ENCODE measurements at regions not wholly inside any gene's neighbourhood (a gene's known extent, or its start where the extent isn't known, plus 50 kb on each side); places are given as distances from the start of the nearest gene placed in this dataset.

DNA sequence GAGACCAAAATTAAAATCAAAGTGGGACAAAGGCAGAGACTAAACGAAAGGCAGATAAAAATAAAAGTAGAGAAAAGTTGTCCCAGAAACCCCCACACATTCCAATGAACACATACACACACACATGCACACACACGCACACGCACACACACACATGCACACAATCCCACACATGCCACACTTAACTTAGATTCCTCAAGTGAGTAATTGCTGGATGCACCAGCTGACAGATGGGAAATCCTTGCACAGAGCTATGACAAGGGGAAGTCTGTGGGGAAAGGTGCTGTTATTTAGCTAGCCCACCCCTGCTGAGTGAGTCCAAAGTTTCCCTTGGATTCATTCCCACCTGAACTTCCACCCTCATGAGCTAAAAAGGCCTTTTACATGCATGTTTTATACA, 233.9 kb downstream of the RAB28 start:
- no peak for DNase-seq (ENCODE audit: low read depth, low spot score)

DNA sequence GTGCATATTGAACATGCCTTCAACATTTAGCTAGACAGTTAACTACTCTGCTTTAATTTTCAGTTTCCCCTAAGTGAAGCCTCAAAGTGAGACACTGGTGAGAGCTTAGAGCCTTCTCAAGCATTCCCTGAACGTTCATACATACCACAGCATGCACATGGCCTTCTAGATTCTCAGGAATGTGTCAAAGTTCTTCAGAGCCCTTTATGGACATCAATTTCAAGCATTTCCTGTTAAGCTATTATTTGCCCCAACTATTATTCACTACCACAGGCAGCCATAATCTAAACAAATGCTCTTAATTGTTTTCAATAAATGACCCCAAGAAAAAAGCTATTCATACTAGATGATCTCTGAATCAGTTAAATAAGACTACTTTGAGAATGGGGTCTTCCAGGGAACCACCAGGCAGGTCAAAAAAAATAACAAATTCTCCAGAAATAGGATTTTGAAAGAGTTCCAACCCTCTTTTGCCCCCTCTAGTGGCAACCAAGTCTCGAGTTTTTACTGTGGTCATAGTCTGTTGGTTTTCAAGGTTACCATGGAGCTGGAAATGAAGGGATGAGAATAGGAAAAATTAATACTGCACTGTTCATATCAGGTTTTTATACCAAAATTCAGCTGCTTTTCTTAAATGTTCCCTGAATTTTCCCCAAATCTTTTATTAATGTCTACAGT, 235.4 kb downstream of the RAB28 start:
- no peak for DNase-seq (ENCODE audit: low read depth, low spot score)

DNA sequence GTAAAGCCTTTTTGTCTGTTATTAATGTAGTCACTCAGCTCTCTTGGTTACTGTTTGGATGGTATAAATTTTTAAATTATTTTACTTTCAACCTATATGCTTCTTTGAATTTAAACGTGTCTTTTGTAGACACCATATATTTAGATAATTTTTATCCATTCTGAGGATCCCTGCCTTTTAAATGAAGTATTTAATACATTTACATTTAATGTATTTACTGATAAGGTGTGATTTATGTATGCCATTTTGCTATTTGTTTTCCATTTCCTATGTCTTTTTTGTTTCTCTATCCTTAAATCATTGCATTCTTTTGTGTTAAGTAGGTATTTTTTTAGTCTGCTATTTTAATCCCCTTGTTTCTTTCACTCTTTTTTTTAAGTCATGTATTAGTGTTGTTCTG, 238.0 kb downstream of the RAB28 start:
- no peak for DNase-seq (ENCODE audit: low read depth, low spot score)

DNA sequence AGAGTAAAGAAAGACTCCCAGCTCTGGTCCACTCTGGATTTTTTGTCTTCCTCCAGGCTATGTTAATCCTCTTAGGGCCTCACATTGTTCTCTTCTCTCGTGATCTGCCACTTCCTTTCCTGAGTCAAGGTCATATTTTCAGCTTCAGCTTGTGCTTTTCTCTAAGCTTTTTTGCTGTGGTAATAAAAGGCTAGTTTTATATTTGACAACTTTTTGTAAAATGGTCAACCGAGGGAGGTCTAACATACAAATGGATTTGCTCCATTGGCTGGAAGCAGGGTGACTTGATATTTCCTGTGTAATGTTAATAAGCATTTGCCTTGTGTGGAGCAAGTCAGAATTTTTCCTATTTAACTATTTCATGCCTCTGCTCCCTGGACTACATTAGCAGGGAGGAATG, 239.7 kb downstream of the RAB28 start:
- DNase-seq (ENCODE audit: low read depth, low spot score), result no peak

DNA sequence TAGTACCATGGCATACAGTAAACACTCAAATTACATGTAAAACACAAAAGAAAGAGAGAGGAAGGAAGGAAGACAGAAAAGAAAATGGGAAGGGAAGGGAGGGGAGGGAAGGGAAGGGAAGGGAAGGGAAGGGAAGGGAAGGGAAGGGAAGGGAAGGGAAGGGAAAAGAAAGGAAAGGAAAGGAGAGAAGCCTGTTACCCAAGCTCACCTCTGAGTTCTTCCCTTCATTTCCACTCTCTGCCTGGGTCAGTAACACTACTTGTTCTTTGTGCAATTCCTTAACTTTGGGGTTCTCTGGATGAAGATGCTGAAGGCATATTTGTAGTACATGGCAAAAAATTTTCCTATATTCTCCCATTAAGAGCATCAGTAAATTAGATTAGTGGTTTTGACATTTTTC, 241.0 kb downstream of the RAB28 start:
- DNase-seq (ENCODE audit: low read depth, low spot score), result no peak

DNA sequence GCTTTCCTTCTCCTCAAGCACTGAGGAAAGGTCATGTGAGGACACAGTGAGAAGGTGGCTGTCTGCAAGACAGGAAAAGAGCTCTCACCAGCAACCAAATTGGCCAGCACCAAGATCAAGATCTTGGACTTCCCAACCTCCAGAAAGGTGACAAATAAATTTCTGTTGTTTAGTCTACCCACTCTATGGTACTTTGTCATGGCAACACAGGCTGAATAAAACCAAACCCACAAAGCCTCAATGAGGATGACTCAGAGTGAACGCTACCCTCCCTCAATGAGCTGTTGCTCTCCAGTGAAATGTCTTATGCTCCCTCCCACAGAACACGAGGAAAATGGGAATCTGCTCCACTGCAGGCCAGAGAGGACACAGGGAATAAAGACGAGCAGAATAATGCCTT, 244.1 kb downstream of the RAB28 start:
- no peak for DNase-seq (ENCODE audit: low read depth, low spot score)

DNA sequence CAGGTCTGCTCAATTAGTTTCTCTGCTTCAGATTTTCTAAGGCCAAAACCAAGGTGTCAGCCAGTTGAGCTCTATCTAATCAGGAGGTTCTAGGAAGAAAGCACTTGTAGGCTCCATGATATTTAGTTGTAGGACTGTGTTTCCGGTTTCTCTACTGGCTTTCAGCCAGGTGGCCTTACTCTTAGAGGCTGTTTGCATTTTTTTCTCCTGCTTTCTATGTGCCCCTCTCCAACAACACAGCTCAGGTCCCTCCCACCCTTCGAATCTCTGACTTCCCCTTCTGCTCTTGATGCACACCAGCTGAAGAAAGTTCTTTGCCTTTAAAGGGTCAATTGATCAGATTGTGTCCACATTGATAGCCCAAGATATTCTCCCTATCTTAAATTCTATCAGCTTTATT, 245.2 kb downstream of the RAB28 start:
- DNase-seq (ENCODE audit: low read depth, low spot score), result no peak

DNA sequence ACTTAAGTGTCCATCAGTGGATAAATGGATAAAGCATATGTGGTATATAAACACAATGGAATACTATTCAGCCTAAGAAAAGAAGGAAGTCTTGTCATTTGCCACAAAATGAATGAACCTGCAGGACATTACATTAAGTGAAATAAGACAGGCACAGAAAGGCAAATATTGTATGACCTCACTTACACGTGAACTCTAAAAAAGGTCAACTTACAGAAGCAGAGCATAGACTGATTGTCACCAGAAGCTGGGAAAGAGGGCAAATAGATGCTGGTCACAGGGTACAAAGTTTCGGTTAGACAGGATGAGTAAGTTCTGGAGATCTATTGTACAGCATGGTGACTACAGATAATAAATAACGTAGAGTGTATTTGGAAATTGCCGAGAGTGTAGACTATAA, 247.7 kb downstream of the RAB28 start:
- DNase-seq (ENCODE audit: low read depth, low spot score), result no peak

DNA sequence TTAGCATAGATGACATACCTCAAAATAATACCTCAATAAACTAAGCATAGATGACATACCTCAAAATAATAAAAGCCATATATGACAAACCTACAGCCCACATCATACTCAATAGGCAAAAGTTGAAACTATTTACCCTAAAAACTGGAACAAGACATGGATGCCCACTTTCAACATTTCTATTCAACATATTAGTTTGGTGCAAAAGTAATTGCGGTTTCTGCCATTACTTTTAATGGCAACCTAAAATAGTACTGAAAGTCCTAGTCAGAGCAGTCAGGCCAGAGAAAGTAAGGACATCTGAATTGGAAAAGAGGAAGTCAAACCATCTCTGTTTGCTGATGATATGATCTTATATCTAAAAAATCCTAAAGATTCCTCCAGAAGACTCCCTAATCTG, 250.4 kb downstream of the RAB28 start:
- no peak for DNase-seq (ENCODE audit: low read depth, low spot score)

DNA sequence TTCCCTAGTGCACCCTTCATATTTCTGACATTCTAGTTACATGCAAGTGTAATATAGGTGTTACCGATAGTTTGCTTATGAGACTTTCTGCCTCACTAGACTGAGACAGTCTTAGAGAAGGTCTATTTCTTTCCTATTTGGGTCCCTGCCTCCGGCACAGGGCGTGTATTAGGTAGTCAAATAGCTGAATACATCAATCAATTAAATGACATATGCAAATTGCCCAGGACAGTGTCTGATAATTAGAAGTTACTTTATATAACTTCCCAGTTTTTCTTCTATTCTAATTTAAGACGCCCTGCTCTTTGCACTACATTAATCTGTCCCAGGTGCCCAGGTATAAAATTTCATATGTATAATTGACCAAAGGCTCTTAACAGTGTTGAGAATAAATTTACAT, 264.2 kb downstream of the RAB28 start:
- DNase-seq (ENCODE audit: low read depth, low spot score), result no peak

DNA sequence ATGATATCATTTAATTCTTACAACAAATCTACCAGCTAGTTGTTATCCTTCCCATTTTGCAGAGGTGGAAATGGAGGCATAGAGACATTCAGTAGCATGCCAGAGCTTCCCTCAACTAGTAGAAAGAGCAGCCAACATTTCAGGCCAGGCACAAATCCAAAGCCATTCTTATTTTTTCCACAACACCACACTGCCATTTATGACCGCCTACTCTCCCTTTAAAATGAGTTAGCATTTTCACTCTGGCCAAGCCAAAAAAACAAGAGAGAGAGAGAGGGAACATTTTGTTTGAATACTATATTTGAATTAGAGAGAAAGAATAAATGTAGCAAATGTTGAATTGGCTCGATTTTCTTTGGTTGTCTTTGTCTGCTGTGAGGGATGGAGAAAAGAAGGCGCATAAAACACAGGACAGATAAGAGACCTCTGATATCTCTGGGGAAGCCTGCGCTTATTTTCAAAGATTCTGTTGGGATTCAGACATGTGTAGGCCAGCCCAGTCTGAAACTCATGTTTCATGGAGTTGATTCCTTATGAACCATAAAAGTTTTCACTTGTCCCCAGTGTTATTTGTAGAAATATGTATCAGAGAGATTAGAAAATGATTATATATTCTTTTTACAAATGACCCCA, 265.7 kb downstream of the RAB28 start:
- DNase-seq (ENCODE audit: low read depth, low spot score), result no peak

DNA sequence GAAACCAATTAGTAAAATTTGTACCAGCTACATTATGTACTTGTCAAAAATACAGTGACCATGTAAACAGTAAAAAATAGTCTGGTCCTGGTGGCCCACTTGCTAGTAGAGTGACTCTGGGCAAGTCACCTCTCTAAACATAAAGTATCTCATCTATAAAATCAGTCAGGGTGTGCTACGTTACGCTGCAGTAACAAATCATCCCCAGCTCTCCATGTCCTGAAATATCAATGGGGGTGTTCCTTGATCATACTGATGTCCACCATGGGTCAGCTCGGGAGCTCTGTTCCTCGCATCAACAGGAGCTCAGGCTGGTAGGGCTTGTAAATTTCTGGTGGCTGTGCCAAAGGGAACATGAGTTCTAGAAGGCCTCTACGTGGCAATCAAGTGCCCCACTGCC, 268.6 kb downstream of the RAB28 start:
- DNase-seq (ENCODE audit: low read depth, low spot score), result no peak

DNA sequence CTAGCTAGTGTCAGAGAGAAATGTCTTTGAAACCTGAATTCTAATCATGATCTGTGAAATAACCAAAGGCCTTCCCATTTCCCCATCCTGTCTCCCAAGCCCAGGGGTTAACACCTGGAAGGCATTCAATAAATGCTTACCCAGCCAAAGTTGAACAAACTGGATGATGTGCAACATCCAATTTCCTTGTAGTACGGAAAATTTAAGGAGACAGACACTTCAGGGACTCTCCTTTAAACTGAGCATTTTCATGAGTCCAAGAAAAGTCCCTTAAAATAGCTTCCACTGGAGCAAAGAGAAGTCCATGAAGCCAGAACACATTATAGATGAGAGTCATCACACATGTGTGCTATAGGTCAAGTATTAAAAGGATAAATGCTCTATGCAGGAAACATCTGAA, 271.2 kb downstream of the RAB28 start:
- DNase-seq (ENCODE audit: low read depth, low spot score), result no peak

DNA sequence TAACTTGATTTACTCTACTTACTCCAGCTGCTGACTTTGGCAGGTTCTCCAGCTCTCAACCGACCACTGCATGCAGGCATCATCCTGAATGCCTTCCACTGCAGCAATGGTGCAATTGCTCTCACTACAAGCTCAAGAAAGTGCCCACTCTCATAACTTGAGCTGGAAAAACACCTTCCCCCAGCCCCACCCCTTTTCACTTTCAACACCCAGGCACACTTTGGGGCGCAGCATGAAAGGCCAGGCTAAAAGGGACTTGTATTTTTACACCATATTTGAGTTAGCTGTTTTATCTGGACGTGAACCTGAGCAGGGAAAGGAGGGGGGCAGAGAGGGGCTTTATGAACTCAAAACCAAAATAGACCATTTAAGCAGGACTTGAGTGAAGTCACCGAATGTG, 274.5 kb downstream of the RAB28 start:
- no peak for DNase-seq (ENCODE audit: low read depth, low spot score)

DNA sequence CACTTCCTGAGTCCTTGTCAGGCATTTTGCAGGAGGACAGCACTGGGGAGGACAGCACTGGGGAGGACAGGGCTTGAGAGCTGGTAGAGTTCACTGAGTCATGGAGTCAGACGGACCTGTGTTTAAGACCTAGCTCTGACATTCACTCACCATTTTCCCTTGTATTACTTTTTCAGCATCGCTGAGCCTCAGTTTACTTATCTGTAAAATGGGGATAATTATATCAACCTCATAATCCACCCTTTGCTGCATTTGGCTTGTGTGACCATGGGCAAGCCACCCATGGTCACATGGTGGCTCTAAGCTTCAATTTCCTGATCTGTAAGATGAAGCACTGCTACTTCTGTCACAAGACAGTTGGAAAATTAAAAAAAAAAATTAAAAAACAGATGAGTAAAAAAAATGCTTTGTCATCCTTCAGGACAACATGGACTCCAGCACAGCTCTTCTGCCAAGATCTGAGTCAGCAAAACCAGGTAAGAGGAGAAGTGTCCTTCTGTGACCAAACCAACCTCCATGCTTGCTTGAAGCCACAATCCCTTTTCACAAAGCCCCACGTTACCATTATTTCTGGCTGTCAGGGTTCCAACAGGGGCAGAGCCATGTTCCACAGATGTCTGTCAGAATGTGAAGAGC, 275.5 kb downstream of the RAB28 start:
- no peak for DNase-seq (ENCODE audit: low read depth, low spot score)

DNA sequence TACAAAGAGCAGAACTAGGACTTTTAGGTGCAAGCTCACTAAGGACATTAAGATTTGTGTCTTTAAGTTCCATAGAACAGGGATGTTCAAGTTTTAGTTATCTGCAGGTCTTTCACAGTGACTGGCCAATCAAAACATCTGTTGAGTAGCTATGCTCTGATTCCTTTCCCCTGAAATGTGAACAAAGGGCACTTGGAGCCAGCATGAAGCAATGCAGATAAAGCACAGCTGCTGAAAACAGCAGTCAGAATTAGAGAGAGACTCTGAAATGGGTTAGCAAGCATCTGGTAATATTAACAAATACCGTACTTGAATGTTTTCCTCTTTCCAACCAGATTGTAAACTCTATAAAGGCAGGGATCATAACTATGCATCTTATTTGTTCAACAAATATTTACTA, 276.9 kb downstream of the RAB28 start:
- no peak for DNase-seq (ENCODE audit: low read depth, low spot score)

DNA sequence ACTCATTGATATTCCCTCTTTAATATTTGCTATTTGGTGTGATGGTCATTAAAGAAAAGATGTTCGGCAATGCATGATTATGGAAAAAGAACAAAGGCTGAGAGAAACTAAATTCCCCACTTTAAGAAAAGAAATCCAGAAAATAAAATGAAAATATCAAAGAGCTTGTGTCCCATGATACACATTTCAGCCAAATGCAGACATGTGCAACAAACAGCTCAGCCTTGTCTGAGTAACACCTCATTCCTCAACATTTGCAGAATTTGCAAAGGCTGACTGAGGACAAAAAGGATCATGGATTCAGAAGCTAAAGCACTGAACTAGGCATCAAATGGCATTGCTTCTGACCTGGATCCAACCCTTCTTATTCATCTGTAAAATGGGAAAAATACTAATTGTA, 281.0 kb downstream of the RAB28 start:
- no peak for DNase-seq (ENCODE audit: low read depth, low spot score)

DNA sequence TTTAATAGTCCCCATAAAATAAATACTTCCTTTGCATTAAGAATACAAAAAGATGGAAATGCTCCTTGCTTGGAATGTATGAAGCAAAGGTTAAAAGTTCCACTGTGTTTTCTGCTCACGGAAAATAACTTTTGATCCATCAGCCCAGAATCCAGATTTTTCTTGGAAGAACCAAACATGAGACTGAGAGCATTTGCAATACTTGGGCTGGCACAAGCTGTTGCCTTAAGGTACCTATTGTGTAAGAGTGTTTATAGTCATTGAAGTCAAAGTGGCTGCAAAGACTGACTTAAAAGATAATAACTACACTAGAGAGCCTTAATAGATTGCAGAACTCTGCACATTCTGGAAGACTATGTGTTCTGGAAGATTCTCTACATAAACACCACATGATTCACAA, 281.4 kb downstream of the RAB28 start:
- DNase-seq (ENCODE audit: low read depth, low spot score), result no peak

DNA sequence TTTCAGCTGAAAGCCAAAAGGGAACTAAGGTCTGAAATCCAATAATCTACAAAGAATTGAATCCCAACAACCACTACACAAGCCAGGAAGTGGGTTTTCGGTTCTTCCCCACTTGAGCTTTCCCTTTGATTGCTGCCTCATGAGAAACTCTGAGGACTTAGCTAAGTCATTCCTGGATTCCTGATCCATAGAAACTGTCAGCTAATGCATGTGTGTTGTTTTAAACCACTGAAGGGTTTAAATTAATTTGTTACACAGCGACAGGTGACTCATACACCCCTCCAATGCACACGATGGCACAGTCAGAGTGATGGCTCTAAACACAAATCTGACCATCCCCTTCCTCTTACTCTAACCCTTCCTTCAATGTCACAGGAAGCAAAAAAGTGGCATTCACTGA, 282.9 kb downstream of the RAB28 start:
- DNase-seq (ENCODE audit: low read depth, low spot score), result no peak

DNA sequence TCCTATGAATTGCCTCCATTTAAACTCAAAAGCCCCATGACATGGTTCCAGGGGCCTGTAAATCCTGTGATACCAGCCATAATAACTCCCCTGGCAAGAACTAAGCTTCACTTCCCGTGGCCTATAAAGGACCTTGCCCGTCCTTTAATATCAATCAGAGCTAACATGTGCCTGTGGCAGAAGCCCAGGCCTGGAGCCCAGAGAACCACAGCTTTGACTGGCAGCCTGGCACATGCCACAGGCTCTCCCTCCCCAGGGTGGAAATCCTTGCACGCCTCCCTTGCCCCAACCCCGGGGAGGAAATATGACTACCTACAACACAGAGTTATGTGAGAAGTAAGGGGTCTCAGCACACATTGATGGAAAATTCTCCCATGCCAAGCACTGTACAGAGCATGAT, 287.4 kb downstream of the RAB28 start:
- no peak for DNase-seq (ENCODE audit: low read depth, low spot score)

DNA sequence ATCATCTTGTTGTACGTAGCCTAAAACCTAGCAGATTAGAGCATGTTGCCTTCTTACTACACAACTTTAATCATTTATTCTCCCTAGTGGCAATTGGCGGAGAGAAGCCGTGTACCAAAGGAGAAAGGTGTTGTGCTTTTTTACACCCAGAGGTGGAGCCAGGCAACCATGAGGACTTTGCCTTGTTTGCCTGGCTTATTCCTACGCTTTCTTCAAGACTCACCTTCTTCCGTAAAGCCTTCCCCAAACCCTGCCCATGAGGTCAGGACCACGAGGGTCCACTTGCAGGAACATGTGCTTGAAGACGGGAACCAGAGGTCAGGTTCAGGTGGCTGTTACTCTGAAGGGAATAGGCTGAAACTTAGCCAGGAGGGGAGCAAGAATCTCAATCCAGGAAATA, 290.5 kb downstream of the RAB28 start:
- no peak for DNase-seq (ENCODE audit: low read depth, low spot score)

DNA sequence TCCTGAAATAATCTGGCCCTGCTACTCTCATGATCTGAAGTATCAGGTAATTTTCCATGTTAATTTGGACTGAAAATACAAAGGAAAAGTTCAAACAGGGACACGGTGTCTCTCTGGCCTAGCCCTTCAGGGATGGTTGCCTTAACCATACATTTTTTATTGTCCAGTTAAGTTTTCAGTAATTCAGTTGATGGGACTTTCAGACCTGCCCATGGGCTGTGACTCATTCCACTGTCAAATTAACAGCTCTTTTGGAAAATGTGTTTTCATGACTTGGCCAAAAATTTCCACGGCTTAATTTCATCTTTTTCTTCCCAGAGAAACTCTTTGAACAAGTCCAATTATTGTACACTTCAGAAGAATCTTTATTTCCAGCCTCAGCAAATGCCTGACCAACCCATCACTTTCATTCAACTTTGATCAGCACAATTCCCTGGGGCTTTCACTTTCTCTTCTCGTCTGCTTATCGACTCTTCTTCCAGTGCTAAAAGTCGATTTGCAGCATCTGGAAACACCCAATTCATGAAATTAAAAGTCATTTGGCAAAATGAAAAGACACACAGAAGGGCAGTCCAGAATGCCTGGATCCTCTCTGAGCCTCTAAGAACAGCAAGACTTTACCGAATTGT, 293.9 kb downstream of the RAB28 start:
- no peak for DNase-seq (ENCODE audit: low read depth, low spot score)

DNA sequence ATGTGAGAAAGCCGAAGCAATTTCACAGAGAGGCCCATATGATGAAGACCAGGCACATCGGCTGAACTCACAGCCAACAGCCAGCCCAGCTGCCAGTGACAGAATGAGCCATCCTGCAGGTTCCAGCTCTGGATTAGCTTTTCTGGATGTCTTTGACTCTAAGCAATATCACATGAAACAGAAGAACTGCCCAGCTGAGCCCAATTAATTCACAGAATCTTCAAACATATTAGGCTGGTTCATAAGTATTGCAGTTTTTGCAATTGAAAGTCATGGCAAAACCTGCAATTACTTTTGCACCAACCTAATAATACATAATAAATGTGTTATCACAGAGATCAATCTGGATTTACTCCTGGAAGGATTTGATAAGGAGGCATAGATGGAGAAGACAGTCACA, 299.9 kb downstream of the RAB28 start:
- no peak for DNase-seq (ENCODE audit: low read depth, low spot score)

All from brain pericyte (primary cell).